DOHH2 (cell line): ENCODE measurements at regions not wholly inside any gene's neighbourhood (a gene's known extent, or its start where the extent isn't known, plus 50 kb on each side); places are given as distances from the start of the nearest gene placed in this dataset.

ENCODE experiments used
- EZH2phosphoT487 ChIP-seq: fragments of 200-600 bp; sonication (generic); IDR thresholded peaks from 2 replicates; pipeline ENCODE4 v1.6.1; 2017; ENCODE audit warnings: borderline replicate concordance, mild to moderate bottlenecking, antibody characterized with exemption, low read length, moderate library complexity, mixed read lengths
- TF ChIP-seq, protein P1 (sequence below): fragments of 200-600 bp; sonication (generic); IDR thresholded peaks from one replicate; pipeline ENCODE4 v1.5.1; 2014; ENCODE audit warnings: antibody characterized with exemption, mild to moderate bottlenecking, low read depth, low read length; ENCODE audit not compliant: poor library complexity, severe bottlenecking

DNA sequence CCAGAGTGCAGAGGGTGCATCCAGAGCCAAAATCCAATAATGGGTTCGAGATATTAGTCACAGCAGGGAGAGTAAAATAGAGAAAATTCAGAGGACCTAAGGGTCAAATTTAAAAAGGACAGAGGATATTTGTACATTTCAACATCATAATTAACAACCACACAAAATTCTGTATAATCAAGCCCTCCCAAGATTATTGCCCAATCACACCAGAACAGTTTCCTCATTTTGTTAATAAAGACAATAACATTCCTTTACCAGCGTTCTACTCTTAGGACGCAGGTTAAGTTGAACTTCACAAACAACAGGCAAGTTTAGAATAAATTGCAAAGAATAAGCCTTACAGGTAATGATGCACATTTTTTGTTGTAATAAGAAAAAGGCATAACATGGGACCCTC is 462.8 kb downstream of the PTPRC start:
- TF ChIP-seq, protein P1, sequence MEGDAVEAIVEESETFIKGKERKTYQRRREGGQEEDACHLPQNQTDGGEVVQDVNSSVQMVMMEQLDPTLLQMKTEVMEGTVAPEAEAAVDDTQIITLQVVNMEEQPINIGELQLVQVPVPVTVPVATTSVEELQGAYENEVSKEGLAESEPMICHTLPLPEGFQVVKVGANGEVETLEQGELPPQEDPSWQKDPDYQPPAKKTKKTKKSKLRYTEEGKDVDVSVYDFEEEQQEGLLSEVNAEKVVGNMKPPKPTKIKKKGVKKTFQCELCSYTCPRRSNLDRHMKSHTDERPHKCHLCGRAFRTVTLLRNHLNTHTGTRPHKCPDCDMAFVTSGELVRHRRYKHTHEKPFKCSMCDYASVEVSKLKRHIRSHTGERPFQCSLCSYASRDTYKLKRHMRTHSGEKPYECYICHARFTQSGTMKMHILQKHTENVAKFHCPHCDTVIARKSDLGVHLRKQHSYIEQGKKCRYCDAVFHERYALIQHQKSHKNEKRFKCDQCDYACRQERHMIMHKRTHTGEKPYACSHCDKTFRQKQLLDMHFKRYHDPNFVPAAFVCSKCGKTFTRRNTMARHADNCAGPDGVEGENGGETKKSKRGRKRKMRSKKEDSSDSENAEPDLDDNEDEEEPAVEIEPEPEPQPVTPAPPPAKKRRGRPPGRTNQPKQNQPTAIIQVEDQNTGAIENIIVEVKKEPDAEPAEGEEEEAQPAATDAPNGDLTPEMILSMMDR = no peak
- no peak for TF ChIP-seq EZH2phosphoT487
